DMS153 treated with DMSO at 0.1 percent for 48 hours (cell line): ENCODE measurements at regions not wholly inside any gene's neighbourhood (a gene's known extent, or its start where the extent isn't known, plus 50 kb on each side); places are given as distances from the start of the nearest gene placed in this dataset.
"Not testable (repeated sequence)": the region's sequence is repeated elsewhere in the genome, so short reads cannot be mapped to it uniquely, and the experiment has no call there.

Source experiments
- DNase-seq: peaks from one replicate; lab custom pipeline; 2025; ENCODE audit not compliant: unreplicated experiment; lab: John Stamatoyannopoulos, UW

GRCh38 chr11:79670882-79671281 is 230.1 kb upstream of the TENM4 start:
- no peak for DNase-seq

DNA sequence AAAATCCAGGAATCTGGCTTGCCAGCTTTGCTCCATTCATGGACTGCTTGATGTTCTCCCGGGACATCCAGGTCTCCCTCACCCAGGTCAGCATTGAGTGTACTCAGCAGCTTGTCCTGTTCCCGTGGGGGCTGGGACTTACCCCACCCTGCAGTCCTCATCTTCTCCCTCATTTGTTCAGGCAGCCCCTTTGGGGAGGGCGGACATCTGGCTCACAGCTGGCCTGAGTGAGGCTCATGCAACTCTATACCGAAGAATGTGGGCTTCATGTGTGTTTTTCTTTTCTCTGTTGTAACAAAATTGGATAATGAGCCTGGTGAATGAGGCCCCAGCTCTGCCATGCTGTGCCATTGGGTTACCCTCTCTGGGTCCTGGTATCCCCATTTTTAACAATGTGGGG is 227.7 kb upstream of the TENM4 start:
- no peak for DNase-seq

DNA sequence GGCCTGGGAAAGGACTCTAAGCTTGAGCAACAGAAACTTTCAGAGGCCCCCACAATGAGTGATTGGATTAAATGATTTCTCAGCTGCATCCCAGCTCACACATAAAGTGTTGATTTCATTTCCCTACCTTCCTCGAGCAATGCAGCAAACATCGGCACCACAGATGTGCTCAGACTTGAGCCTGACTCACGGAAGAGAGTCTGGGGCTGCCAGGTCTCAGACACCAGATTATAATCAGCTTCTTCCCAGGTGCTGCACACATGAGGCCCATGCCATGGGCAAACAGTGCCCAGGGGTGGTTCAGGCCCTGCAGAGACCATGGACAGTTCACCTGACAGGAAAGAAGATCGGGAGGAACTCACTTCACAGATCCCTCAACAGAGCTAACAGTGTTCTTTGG is 226.6 kb upstream of the TENM4 start:
- DNase-seq: no peak

DNA sequence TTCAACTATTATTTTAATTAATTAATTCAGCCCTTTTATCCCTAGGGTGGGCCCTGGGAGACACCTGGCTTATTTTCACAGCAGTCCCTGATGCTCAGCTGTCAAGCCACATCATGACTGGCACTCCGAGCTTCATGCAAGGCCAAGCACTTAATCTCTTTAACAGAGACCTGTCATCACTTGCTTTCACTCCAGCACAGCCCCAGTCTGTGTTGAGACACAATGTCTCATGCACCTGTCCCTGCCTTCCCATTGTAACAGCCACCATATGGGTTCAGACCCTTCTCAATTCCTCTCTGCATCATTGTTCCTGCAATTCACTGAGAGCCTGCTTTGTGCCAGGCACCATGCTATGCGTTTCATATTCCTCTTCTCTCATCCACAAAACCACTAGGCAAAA is 222.2 kb upstream of the TENM4 start:
- no peak for DNase-seq

DNA sequence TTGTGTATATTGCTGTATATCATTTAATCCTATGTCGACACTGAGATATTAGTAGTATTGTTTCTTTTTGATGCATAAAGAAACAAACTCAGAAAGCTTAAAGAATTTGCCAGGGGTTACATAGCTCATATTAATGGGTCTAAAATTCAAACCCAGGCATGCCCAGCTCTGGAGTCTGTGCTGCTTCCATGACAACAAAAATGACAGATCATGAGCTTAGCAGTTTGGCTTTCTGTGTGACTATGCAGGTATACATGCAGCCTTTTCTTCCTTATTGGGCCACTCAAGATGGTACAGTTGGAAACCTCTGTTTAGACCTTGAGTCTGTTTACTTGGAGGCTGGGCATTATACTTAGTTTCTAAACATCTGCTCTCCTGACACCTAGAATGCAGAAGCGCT is 220.5 kb upstream of the TENM4 start:
- DNase-seq: no peak

- DNase-seq: no peak
Observed at GRCh38 chr11:79648766-79649520, 208.1 kb upstream of the TENM4 start.

DNA sequence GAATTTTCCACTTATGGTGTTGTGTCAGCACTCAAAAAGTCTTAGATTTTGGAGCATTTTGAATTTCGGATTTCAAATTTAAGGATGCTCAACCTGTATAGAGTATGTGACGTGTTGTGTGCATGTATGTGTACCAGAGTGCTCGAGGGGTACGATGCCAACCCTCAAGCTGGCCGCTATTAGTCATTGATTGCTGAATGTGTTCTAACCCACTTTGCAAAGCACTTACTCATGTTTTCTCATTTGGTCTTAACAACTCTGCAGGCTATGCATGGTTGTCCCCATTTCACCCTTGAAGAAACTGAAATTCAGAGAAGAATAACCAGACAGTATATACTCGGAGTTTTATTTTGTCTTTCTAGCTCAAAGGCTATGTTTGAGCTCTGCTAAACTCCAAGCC is 196.4 kb upstream of the TENM4 start:
- DNase-seq: no peak

- DNase-seq: no peak
Observed at GRCh38 chr11:79634905-79635304, 194.1 kb upstream of the TENM4 start.

DNA sequence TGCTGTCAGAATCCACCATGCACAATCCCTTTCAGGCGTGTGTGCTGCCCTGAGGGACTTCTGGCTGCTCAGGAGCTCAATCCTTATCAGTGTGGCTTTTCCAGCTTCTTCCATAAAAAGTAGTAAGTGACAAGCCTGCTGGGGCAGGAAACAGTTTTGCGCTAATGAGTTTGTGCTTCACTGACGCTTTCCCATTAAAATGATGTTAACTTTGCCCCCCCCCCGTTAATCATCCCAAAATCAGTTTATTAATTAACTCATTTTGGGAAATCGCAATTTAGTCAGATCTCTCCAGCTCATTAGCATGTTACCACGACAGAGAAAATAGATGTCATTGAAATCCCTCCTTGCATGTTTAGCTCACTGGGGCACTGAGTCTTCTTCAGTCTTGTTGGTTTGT is 186.5 kb upstream of the TENM4 start:
- no peak for DNase-seq

GRCh38 chr11:79626135-79627075 is 185.6 kb upstream of the TENM4 start:
- DNase-seq: no peak

DNA sequence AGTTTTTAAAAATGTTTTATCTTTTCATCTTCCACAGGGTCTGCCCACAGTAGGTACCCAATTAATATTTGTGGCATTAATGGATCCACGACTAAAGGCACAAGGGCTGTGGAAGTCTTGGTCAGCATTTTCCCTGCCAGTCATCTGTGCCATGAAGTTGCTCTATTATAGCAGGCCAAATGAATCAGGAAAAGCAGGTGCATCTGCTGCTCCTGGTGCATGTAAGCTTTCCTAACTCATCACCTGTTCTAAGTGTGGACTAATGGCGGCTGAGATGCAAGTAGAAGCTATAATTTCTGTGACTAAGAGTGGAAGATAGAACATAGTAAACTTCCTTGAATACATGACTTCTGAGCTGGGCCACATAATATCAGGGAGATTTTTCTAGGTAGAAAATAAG is 182.5 kb upstream of the TENM4 start:
- no peak for DNase-seq

DNA sequence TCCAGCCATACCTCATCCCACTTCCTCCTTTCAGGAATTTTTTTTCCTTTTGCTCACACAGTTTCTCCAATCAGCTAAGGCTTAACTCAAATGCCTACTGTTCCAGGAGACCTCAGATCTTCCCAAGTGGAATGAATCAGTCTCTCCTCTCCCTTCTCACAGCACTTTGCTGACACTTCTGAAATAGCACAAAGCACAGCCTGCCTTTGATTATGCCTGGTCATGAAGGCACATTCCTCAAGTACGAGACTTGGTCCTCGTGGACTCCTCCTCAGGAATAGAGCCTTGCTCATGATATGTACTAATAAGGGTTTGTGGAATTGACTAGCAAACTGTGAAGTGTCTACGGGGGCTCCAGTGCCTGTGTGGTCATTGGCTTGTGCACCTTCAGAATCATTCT is 176.7 kb upstream of the TENM4 start:
- no peak for DNase-seq

GRCh38 chr11:79616392-79616851 is 175.6 kb upstream of the TENM4 start:
- DNase-seq: no peak

DNA sequence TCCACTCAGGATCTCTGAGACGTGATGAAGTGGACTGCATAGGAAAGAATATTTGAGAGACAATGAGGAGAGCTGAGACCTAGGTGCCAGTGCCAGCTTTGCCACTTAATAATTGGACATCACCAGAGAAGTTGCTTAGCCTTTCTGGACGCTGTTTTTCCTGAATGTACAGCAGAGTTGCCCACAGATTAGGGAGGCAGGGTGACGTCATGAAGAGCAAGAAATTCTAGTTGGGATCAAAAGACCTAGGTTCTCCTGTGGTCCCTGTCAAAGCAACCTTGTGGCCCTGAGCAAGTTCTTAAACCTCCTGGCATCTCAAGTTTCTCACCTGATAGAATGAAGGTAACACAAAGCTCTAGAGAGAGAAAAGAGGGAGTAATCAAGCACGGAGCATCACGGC is 174.6 kb upstream of the TENM4 start:
- DNase-seq: no peak

GRCh38 chr11:79610678-79611077 is 169.8 kb upstream of the TENM4 start:
- no peak for DNase-seq

DNA sequence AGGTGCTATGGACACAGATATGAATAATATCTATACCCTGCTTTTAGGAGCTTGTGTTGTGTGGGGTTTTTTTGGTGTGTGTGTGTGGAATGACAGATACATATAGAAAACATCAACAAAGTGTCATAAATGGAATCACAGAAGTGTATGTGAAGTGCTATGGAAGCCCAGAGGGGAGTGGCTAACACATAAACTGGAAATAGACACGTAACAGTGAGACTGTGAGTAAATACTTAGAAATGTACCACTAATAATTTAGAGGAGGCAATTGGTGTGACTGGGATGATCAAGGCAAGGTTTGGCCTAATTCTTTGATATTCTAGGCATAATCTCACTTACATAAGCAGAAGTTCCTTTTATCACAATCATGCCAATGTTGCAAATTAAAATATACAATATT is 169.3 kb upstream of the TENM4 start:
- DNase-seq: no peak

GRCh38 chr11:79609511-79609910 is 168.7 kb upstream of the TENM4 start:
- DNase-seq: no peak

DNA sequence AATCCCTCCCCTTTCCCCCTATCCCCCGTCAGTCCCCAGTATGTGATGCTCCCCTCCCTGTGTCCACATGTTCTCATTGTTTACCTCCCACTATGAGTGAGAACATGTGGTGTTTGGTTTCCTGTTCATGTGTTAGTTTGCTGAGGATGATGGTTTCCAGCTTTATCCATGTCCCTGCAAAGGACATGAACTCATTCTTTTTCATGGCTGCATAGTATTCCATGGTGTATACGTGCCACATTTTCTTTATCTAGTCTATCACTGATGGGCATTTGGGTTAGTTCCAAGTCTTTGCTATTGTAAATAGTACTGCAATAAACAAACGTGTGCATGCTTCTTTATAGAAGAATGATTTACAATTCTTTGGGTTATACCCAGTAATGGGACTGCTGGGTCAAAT is 165.6 kb upstream of the TENM4 start:
- DNase-seq: not testable (repeated sequence)

GRCh38 chr11:79600711-79601110 is 159.9 kb upstream of the TENM4 start:
- no peak for DNase-seq

GRCh38 chr11:79594834-79595233 is 154.0 kb upstream of the TENM4 start:
- no peak for DNase-seq

DNA sequence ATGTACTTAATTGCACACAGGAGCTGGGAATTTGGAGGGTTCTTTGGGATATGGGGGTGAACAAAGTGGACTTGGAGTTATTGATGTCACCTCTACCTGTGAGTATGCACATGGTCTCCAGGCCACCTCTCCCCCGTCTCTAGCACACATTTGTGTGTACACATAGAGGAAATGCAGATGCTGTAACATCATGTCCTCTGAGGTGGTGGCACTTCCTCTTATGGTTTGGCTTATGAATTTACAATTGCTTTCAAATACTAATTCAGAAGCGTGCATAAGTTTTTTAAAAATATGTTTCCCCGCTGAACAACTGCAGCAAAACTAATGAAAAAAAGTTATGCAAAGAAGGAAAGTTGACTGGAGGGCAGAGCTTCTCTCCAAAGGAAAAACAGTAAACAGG is 152.0 kb upstream of the TENM4 start:
- no peak for DNase-seq

DNA sequence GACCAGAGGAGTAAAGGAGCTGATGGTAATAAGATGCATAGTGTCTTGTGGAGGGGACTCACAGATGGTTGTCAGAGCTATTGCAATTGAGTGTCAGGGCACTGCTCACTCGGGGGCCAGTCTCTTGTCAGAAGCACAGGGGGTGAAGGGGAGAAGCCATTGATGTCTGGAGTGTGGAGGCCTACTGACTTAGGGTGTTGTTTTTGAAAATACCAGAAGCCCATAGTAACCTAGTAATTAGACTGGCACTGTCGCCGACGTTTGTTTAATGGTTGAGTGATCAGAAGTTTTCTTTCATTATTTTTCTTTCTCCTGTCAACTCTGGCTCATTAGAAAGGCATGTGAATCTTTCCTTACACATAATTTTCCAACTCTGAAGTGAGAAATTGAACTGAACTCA is 151.6 kb upstream of the TENM4 start:
- DNase-seq: no peak
